A673 (cell line): ENCODE measurements at regions not wholly inside any gene's neighbourhood (a gene's known extent, or its start where the extent isn't known, plus 50 kb on each side); places are given as distances from the start of the nearest gene placed in this dataset.

Experiments
- BruUV-seq: library from RNA; stranded (reverse); fragments of 400-500 nt; replicated peaks from 2 replicates; lab custom pipeline; 2021; lab: Mats Ljungman, UMichigan
- CTCF ChIA-PET: fragments of 300-600 bp; sonication (Branson Sonifier 250); formaldehyde crosslinking; loops from one replicate; lab custom pipeline; 2022; ENCODE audit warnings: antibody characterized with exemption; lab: Charles Lee
- POLR2A ChIA-PET: fragments of 300-600 bp; sonication (Branson Sonifier 250); formaldehyde crosslinking; loops from one replicate; lab custom pipeline; 2022; ENCODE audit warnings: antibody characterized with exemption; ENCODE audit not compliant: low non-redundant PET; lab: Charles Lee
- DNase-seq: peaks from one replicate; pipeline ENCODE4 v3.0.0-alpha.2; 2015; ENCODE audit warnings: low spot score
- H3K27ac ChIP-seq: fragments of 200-600 bp; sonication (generic); 2 replicates; pipeline ENCODE4 v1.5.1; 2016; ENCODE audit warnings: mixed run types, low read depth, mild to moderate bottlenecking, mixed read lengths, antibody characterized with exemption, low read length; ENCODE audit not compliant: poor library complexity, severe bottlenecking
- H3K27me3 ChIP-seq: fragments of 200-600 bp; sonication (generic); replicated peaks from 2 replicates; pipeline ENCODE4 v1.6.1; 2017; ENCODE audit warnings: mixed run types, low read depth, mild to moderate bottlenecking, mixed read lengths, antibody characterized with exemption, low read length; ENCODE audit not compliant: insufficient read depth, poor library complexity
- H3K36me3 ChIP-seq: fragments of 200-600 bp; sonication (generic); 2 replicates; pipeline ENCODE4 v1.6.1; 2016; ENCODE audit warnings: mixed run types, mild to moderate bottlenecking, mixed read lengths, antibody characterized with exemption, low read length; ENCODE audit not compliant: insufficient read depth, poor library complexity, severe bottlenecking
- H3K4me1 ChIP-seq: fragments of 200-600 bp; sonication (generic); 2 replicates; pipeline ENCODE4 v1.6.1; 2017; ENCODE audit warnings: mixed run types, mild to moderate bottlenecking, mixed read lengths, antibody characterized with exemption, low read length; ENCODE audit not compliant: insufficient read depth, poor library complexity, severe bottlenecking
- H3K4me3 ChIP-seq: fragments of 200-600 bp; sonication (generic); 2 replicates; pipeline ENCODE4 v1.5.1; 2016; ENCODE audit warnings: low read depth, mixed run types, mild to moderate bottlenecking, mixed read lengths, low read length; ENCODE audit not compliant: poor library complexity, severe bottlenecking
- H3K9me3 ChIP-seq: fragments of 200-600 bp; sonication (generic); 2 replicates; pipeline ENCODE4 v1.6.1; 2016; ENCODE audit warnings: mixed run types, low read depth, mild to moderate bottlenecking, mixed read lengths, antibody characterized with exemption, low read length; ENCODE audit not compliant: poor library complexity, severe bottlenecking
- CTCF ChIP-seq: fragments of 300-800, 200-600 bp; sonication (generic); conservative IDR thresholded peaks from 2 replicates; pipeline ENCODE4 v1.5.1; 2017; ENCODE audit warnings: low read depth, mild to moderate bottlenecking, antibody characterized with exemption, low read length, moderate library complexity, mixed read lengths
- EZH2 ChIP-seq: fragments of 200-600 bp; sonication (generic); IDR thresholded peaks from 2 replicates; pipeline ENCODE4 v1.6.1; 2017; ENCODE audit warnings: borderline replicate concordance, low read depth, mild to moderate bottlenecking, mixed read lengths, antibody characterized with exemption, low read length; ENCODE audit not compliant: poor library complexity, severe bottlenecking
- intact Hi-C: fragments of 100-400 bp; cut with micrococcal nuclease; formaldehyde crosslinking; loops from one replicate; pipeline ENCODE4 v1.10.0; 2022; ENCODE audit not compliant: unreplicated experiment

DNA sequence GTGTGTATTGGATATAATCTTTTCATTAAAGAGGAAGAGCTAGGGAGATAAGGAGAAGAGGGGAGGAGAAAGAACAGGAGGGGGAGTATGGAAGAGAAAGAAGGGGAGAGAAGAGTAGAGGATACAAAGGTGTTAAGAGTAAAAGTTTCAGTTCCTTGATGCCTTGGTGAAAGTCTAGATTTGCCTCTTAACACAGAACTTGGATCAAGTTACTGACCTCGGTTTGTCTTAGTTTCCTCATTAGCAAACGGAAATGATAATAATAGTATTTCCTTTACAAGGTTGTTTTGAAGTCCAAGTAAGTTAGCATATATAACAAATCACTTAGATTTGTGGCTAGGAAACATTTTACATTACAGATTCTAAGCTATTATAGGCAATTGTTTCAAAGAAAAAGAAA is 287.1 kb downstream of the PPARGC1A start:
- TF ChIP-seq EZH2, result no peak
- CTCF ChIA-PET, result no interaction called here
- BruUV-seq, result no TSS peak
- POLR2A ChIA-PET, result no interaction called here
- no peaks in the 10 kb centered on the region for H3K4me1 ChIP-seq
- intact Hi-C loops, result no loop called here
- H3K9me3 ChIP-seq, result peaks cover 15% of the 10 kb centered on the region
- H3K27ac ChIP-seq, result no peak overlapping the region
- no peak for DNase-seq
- no peaks in the 10 kb centered on the region for H3K27me3 ChIP-seq
- no peak overlapping the region for H3K4me3 ChIP-seq
- H3K36me3 ChIP-seq, result no peaks in the 10 kb centered on the region

DNA sequence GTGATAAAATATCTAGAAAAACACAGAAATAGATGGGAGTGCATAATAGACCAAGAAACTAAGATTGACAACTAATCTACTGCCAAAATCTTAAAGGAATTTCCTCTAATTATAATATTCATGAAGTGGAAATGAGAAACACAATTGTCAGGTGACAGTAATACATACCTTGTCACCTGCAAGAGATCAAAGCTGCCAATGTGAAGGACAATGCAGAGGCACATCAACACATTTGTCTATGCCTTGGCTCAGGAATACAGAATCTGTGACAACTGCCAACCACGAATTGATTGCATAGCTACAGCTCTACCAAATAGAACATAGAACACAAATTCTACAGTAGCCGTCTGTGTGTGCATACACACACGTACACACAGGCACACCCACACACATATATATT is 295.7 kb downstream of the PPARGC1A start:
- ChIA-PET CTCF (no interaction called here), POLR2A (no interaction called here)
- H3K4me1 ChIP-seq, result no peaks in the 10 kb centered on the region
- intact Hi-C loops, result no loop called here
- H3K27me3 ChIP-seq, result no peaks in the 10 kb centered on the region
- TF ChIP-seq CTCF, result no peak
- TF ChIP-seq EZH2, result no peak
- no peak overlapping the region for H3K27ac ChIP-seq
- no TSS peak for BruUV-seq
- DNase-seq, result no peak
- no peak overlapping the region for H3K4me3 ChIP-seq
- peaks cover 8% of the 10 kb centered on the region for H3K9me3 ChIP-seq
- H3K36me3 ChIP-seq, result no peaks in the 10 kb centered on the region

DNA sequence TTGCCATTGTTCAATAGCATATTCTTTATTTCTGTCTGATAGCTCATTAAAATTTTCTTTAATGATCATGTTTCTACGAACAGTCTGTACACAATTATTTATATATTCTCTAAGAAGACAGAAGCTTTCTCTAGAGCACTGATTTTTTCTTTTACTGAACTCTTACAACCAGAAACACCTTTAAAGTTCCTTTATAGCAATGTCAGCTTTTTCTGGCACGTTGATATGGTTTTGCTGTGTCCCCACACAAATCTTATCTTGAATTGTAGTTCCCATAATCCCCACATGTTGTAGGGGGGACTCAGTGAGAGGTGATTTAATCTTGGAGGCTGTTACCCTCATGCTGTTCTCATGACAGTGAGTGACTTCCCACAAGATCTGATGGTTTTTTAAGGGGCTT is 299.4 kb downstream of the PPARGC1A start:
- no peaks in the 10 kb centered on the region for H3K4me1 ChIP-seq
- BruUV-seq, result no TSS peak
- no peaks in the 10 kb centered on the region for H3K36me3 ChIP-seq
- ChIA-PET CTCF (no interaction called here), POLR2A (no interaction called here)
- no peak overlapping the region for H3K27ac ChIP-seq
- H3K4me3 ChIP-seq, result no peak overlapping the region
- DNase-seq, result no peak
- H3K27me3 ChIP-seq, result no peaks in the 10 kb centered on the region
- TF ChIP-seq EZH2 (no peak), CTCF (no peak)
- intact Hi-C loops, result no loop called here
- H3K9me3 ChIP-seq, result peaks cover 12% of the 10 kb centered on the region

- ChIA-PET POLR2A (no interaction called here), CTCF (no interaction called here)
- intact Hi-C loops, result no loop called here
- no peak for DNase-seq
- no TSS peak for BruUV-seq
- no peak for TF ChIP-seq CTCF
- TF ChIP-seq EZH2, result no peak
- no peak overlapping the region for H3K4me3 ChIP-seq
- no peaks in the 10 kb centered on the region for H3K36me3 ChIP-seq
- H3K27me3 ChIP-seq, result no peaks in the 10 kb centered on the region
- H3K9me3 ChIP-seq, result peaks cover 20% of the 10 kb centered on the region
- no peak overlapping the region for H3K27ac ChIP-seq
- H3K4me1 ChIP-seq, result no peaks in the 10 kb centered on the region
Observed at GRCh38 chr4:23584024-23584423, 305.8 kb downstream of the PPARGC1A start.
